ENCODE measurements at regions not wholly inside any gene's neighbourhood (a gene's known extent, or its start where the extent isn't known, plus 50 kb on each side); places are given as distances from the start of the nearest gene placed in this dataset.

DNA sequence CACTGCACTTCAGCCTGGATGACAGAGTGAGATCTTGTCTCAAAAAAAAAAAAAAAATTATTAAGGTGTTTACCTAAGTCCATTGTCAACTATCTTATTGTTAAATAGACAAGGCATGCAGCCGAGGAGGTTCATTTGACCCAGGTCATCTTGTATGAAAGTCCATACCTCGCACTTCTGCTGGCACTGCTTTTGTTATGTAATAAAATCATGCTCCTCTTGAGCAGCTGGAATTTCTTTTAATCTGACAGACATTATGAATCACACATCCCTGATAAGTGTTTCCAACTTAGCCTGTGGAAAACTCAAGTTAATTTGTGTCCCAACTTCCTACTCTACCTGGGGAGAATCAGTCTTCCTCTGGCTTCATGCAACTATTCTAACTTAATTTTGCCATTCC, 315.6 kb upstream of the KLF4 start:
- H3K27ac ChIP-seq (ENCODE audit: control insufficient read depth, insufficient read depth, low read length): no peak overlapping the region
- H2AFZ ChIP-seq (ENCODE audit: control insufficient read depth, low read length): no peak overlapping the region
- peaks cover 2% of the 10 kb centered on the region for H3K4me1 ChIP-seq (ENCODE audit: control insufficient read depth, extremely low read depth, insufficient read depth, low read length)
- no peak for TF ChIP-seq EZH2 (IDR thresholded peaks at IDR 0.05; ENCODE audit: low read length)
- TF ChIP-seq, protein P1, sequence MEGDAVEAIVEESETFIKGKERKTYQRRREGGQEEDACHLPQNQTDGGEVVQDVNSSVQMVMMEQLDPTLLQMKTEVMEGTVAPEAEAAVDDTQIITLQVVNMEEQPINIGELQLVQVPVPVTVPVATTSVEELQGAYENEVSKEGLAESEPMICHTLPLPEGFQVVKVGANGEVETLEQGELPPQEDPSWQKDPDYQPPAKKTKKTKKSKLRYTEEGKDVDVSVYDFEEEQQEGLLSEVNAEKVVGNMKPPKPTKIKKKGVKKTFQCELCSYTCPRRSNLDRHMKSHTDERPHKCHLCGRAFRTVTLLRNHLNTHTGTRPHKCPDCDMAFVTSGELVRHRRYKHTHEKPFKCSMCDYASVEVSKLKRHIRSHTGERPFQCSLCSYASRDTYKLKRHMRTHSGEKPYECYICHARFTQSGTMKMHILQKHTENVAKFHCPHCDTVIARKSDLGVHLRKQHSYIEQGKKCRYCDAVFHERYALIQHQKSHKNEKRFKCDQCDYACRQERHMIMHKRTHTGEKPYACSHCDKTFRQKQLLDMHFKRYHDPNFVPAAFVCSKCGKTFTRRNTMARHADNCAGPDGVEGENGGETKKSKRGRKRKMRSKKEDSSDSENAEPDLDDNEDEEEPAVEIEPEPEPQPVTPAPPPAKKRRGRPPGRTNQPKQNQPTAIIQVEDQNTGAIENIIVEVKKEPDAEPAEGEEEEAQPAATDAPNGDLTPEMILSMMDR (optimal IDR thresholded peaks at IDR 0.05 in 1 of 3, IDR thresholded peaks at IDR 0.05 in 1 of 3, conservative IDR thresholded peaks at IDR 0.05 in 1 of 3; ENCODE audit: extremely low read depth in 1 of 3, insufficient read depth in 2 of 3, low read length in 3 of 3): no peak
- no peaks in the 10 kb centered on the region for H3K27me3 ChIP-seq (ENCODE audit: control insufficient read depth, extremely low read depth, insufficient read depth, low read length)
- H3K4me3 ChIP-seq (ENCODE audit: control insufficient read depth in 2 of 3, extremely low read depth in 1 of 3, insufficient read depth in 2 of 3, low read depth in 1 of 3, low read length in 3 of 3): no peak overlapping the region
- no peaks in the 10 kb centered on the region for H4K20me1 ChIP-seq (ENCODE audit: control insufficient read depth, extremely low read depth, insufficient read depth, low read length)
- H3K36me3 ChIP-seq (ENCODE audit: control insufficient read depth in 2 of 2, extremely low read depth in 1 of 2, insufficient read depth in 2 of 2, low read length in 2 of 2): no peaks in the 10 kb centered on the region
- H3K9ac ChIP-seq (ENCODE audit: control insufficient read depth, extremely low read depth, insufficient read depth, low read length): no peak overlapping the region
- no peaks in the 10 kb centered on the region for H3K79me2 ChIP-seq (ENCODE audit: control insufficient read depth, insufficient read depth, low read length)
- FAIRE-seq: no peak
- no peaks in the 10 kb centered on the region for H3K9me3 ChIP-seq (ENCODE audit: control insufficient read depth, low read depth, low read length)
- no peak for DNase-seq (ENCODE audit: low read depth, low spot score)
- dilution Hi-C loops (cut with MboI; ENCODE audit: extremely low pct_ligation_motif_present, low sequenced_read_pairs): no loop called here
- H3K9me1 ChIP-seq (ENCODE audit: control insufficient read depth, extremely low read depth, insufficient read depth, low read length): no peaks in the 10 kb centered on the region
- no peak overlapping the region for H3K4me2 ChIP-seq (ENCODE audit: control insufficient read depth, extremely low read depth, insufficient read depth, low read depth, low read length)

DNA sequence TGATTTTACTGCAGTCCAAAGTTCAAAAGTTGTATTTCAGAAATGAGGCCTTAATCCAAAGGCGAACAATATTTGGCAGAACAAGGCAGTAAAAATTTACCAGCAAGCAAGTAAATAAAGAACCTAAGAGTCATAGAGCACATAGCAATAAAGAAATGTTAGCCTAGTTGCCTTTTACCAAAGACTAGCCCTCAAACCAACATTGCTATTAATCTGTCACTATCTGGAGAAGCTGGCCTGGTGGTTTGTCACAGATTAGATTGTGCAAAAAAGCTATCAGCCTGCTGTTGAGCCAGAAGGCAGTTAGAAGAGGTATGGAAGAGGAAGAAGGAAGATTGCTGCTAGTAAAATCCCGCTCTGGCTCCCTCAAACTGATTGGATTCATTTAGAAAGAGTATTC, 304.7 kb upstream of the KLF4 start:
- H3K4me3 ChIP-seq (ENCODE audit: control insufficient read depth in 2 of 3, extremely low read depth in 1 of 3, insufficient read depth in 2 of 3, low read depth in 1 of 3, low read length in 3 of 3): no peak overlapping the region
- FAIRE-seq (no peak), DNase-seq (ENCODE audit: low read depth, low spot score) (no peak)
- no peaks in the 10 kb centered on the region for H3K36me3 ChIP-seq (ENCODE audit: control insufficient read depth in 2 of 2, extremely low read depth in 1 of 2, insufficient read depth in 2 of 2, low read length in 2 of 2)
- no peaks in the 10 kb centered on the region for H3K27me3 ChIP-seq (ENCODE audit: control insufficient read depth, extremely low read depth, insufficient read depth, low read length)
- no peak overlapping the region for H3K27ac ChIP-seq (ENCODE audit: control insufficient read depth, insufficient read depth, low read length)
- no peaks in the 10 kb centered on the region for H3K9me1 ChIP-seq (ENCODE audit: control insufficient read depth, extremely low read depth, insufficient read depth, low read length)
- dilution Hi-C loops (cut with MboI; ENCODE audit: extremely low pct_ligation_motif_present, low sequenced_read_pairs): no loop called here
- no peaks in the 10 kb centered on the region for H3K4me1 ChIP-seq (ENCODE audit: control insufficient read depth, extremely low read depth, insufficient read depth, low read length)
- no peaks in the 10 kb centered on the region for H3K79me2 ChIP-seq (ENCODE audit: control insufficient read depth, insufficient read depth, low read length)
- no peaks in the 10 kb centered on the region for H3K9me3 ChIP-seq (ENCODE audit: control insufficient read depth, low read depth, low read length)
- no peak overlapping the region for H3K9ac ChIP-seq (ENCODE audit: control insufficient read depth, extremely low read depth, insufficient read depth, low read length)
- no peaks in the 10 kb centered on the region for H4K20me1 ChIP-seq (ENCODE audit: control insufficient read depth, extremely low read depth, insufficient read depth, low read length)
- H2AFZ ChIP-seq (ENCODE audit: control insufficient read depth, low read length): no peak overlapping the region
- H3K4me2 ChIP-seq (ENCODE audit: control insufficient read depth, extremely low read depth, insufficient read depth, low read depth, low read length): no peak overlapping the region
- no peak for TF ChIP-seq EZH2 (IDR thresholded peaks at IDR 0.05; ENCODE audit: low read length)
- TF ChIP-seq, protein P1 (optimal IDR thresholded peaks at IDR 0.05 in 1 of 3, IDR thresholded peaks at IDR 0.05 in 1 of 3, conservative IDR thresholded peaks at IDR 0.05 in 1 of 3; ENCODE audit: extremely low read depth in 1 of 3, insufficient read depth in 2 of 3, low read length in 3 of 3): no peak

Measured in keratinocyte (primary cell).